ENCODE measurements at regions not wholly inside any gene's neighbourhood (a gene's known extent, or its start where the extent isn't known, plus 50 kb on each side); places are given as distances from the start of the nearest gene placed in this dataset.

DNA sequence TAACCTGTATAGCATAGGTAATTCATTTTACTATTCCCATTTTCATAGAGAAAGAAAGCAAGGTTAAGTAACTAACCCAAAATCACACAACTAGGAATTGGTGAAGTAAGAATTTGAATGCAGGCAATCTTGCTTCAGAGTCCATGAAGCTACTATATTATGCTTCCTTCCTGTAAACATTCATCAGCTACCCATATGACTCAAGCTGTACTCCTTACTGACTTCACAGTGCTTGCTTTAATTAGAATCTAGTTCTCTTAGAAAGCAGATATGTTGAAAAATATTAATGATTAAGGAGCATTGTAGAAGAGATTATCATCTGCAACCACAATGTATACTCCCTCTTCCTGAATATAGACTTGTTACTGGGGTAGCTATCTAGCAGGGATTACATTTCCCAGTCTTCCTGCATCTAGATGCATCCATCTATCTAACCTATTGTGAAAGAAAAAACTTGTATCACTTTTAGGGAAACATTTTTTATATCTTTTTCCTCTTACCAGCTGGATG is 961.6 kb upstream of the CHAC2 start:
- DNase-seq: no peak

DNA sequence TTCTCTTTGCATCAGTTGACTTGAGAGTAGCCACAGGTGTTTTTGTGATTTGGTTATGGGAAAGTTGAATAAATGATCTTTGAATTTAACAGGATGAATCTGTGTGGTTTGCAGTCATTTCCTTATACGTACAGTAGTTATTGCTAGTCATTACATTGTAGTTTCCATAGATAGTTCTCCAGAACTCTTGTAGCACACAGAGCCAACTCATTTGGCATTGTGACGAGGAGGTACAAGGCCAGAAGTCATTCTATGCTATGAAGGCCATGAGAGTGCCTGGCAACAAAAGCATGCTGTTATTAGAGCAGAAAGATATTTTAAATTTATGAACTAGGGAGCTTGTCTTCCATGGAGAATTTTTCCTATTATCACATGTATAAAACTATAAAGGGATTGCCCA is 973.0 kb upstream of the CHAC2 start:
- no peak for DNase-seq

DNA sequence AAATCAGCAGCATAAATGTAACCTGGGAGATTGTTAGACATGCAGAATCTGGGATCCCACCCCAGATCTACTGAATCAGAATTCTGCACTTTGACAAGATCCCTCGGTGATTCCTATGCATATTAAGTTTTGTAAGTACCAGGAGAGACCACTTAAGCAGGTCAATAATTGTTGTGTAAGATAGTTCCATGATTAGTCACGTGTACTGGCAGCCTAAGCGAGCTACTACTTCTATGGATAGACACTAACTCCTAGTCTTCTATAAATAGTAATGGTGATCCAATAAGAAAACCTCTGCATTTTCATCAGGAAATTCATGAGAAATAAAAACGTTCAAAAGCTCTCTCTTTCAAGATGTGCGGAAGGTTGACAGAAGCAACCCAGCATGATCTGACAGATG is 988.2 kb upstream of the CHAC2 start:
- DNase-seq: no peak

DNA sequence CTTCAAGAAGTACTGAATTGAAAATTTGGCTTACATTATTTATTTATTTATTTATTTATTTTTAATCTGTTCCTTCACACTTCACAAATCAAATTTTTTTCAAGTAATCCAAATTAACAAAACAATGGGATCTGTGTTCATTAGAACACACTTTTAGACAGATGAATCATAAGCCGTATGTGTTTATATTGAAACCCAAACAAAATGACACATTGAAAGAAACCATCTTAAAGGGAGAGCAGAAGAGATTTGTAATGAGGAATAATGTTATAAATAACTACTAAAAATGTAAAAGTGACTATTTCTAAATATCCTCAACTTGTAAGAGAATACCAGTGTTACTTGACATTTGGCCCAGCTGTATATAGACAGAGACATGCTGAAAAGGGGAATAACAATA is 991.0 kb upstream of the CHAC2 start:
- no peak for DNase-seq

DNA sequence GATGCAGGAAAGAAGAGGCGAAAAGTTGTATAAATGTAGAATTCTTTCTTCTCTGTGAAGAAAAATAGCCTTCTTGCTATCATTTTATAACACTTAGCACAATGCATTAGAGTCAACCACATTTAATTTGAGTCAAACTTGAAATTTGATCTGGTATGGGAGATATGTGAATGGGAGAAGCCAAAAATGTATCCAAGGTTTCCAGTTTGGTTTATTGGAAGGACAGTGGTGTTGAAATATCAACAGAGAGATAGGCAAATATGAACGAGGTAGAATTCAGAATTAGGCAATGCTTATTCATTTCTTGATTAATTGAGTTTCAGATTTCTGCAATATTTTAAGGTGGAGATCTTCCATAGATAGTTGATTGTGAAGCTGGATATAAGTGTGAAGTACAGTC is 991.9 kb upstream of the CHAC2 start:
- no peak for DNase-seq

DNA sequence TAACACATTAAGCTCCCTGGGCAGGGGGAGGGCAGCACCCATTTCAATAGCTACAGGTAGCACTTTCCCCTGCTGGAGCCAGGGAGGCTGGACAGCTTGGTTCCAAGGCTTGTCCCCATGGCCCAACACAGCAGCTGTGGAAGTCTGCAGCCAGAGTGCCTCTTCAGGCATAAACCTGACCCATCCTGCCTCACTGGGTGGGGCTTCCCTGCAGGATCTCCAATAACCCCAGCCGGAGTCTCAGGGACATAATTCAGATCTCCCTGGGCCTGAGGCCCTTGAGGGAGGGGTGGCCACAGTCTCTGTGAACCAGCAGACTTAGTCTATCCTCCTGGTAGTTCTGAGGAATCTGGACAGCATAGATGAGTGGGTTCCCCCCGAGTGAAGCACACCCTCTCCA is 1001.9 kb upstream of the CHAC2 start:
- DNase-seq: no peak

DNA sequence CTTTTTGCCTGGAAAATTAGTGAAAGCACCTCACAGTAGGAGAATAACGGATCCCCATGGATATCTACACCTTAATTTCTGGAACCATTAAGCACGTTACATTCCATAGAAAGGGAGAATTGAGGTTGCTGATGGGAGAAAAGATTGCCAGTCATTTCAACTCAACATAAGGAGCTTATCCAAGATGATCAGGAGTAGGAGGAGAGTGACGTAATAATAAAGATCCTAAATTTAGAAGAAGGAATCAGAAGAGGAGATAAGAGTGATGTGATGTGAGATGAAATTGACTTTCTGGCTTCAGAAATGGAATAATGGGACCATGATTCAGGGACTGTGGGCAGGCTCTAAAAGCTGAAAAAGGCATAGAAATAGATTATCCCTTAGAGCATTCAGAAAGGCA is 1017.8 kb upstream of the CHAC2 start:
- DNase-seq: no peak

DNA sequence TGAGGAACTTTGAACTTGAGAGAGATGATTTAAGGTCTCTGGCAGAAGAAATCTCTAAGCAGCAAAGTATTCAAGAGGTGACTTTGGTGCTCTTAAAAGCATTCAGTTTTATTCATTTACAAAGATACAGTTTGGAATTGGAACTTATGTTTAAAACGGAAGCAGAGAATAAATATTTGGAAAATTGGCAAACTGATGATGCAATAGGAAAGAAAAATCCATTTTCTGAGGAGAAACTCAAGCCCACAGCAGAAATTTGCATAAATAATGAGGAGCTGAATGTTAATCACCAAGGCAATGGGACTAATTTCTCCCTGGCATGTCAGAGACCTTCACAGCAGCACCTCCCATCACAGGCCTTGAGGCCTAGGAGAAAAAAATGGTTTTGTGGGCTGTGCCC is 1022.5 kb upstream of the CHAC2 start:
- DNase-seq: no peak

DNA sequence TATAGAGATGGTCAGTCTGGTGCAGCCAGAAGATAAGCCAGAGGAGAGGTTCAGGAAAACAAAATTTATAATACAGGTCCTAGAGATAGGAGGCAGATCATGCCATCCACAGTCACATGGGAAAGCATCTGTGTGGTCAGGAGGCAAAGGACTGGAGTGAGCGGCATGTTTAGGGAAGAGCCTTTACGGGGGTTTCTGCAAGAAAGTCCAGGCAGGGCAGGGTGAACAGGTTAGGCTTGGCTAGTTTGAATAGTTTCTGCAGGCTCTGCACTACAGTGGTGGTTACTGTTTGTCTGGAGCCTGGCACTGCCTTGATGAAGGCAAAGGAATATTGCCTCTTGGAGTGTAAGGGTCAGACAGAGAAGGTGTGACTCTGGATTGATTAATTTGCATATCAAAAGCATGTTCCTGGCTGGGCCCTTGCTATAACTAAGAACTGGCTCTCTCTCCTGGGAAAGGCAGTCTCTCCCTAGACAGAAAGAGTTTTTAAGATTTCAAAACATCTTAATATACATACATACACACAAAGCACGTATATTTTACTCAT is 1034.7 kb upstream of the CHAC2 start:
- no peak for DNase-seq

DNA sequence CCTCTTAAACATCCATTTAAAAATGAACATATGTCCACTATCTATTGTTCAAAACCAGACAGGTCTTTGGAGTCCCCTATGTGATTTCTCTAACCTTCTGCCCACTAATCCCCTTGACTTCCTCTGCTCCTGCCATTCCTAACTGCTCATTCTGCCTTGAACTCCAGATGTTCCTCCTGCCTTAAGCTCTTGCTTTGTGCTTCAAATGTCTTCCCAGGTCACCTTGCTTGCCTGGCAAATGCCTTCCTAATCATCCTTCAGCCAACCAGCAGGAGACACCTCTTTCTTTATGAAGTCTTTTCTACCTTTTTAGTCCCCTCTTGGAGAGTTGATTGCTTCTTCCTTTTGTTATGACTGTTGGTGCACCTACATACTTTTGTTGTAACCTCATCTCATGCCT is 1043.0 kb upstream of the CHAC2 start:
- DNase-seq: no peak

DNA sequence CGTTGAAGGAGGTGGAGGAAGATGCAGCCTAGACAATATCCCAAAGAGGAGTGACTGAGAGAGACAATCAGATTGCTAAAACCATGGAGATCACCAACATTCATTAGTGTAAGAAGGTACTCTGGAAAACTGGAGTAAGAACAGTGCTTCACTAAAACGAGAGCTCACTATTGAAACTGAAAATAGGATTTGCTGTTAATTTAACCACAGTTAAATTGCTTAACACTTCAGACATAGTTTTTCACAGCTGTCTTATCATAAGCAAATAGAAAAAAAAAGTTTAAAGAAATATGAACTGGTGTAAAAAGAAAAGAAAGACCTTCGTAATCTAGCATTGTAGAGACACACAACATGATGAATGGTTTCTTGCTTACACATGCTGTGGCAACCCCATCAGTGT is 1049.8 kb upstream of the CHAC2 start:
- DNase-seq: no peak

DNA sequence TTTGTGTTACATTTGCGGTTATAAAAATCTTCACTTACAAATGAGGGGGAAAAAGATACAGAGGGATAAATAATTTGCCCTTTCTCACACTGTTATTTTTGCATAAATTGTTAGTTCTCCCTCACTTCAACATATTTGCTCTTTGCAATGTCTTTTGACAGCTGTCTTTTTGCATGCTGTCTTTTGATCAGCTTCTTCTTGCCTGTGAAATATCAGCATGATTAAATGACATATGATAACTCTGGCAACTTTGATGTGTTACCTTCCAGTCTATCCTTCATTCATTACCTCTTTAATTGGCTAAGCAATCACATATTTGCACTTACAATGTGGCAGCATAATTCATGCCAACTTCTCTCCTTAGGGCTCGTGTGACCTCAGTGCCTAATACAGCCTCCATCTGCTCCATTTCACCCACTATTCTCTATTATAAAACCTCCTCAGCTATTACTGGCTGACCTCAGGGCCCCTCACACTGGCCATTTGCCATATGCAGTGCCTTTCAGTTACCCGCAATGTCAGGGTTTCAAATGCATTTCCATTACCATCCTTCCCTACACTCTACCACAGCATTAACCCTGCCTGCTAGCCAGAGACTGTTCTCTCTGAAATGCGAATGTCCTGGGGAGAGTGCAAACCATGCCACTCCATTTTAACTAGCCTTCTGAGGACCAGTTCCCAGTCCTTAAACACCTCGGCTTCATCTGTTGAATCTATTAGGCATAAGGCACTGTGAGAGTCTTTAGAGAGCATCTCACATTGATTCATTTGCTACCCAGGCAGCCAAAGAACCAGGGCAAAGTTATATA is 1056.6 kb upstream of the CHAC2 start:
- DNase-seq: no peak

DNA sequence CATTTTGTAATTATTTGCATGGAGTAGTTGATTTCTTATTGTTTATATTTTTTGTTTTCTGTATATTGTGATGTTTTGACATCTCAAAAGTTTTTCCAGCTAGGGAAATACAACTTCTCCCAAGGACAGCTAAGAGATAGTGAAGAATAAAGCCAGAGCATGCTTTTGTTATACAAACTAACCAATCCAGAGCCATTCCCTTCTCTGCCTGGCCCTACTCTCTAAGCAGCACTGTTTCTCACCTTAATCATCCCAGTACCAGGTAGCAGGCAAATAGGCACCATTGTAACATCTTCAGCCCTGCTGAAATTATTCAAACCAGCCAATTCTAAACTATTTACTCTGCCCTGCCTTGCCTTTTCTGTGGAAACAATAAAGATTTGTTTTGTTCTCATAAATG is 1063.4 kb upstream of the CHAC2 start:
- no peak for DNase-seq

DNA sequence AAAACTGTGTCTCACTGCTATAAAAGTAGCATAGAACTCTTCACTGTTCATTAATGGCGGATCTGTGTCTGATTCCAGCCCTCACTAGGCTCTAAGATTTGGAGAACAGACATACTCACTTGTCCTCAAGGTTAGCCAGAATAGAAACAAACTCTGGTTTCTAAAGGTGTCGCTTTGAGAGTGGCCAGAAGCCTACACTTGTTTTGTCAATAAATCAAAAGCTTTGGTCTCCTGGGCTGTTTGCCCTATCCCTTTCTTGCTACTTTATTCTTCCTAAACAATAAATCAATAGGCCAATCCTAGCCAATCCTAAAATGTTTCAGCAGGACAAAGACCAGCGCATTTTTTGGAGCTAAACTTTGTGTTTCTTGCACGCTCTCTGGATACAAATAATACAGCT is 1064.6 kb upstream of the CHAC2 start:
- no peak for DNase-seq

DNA sequence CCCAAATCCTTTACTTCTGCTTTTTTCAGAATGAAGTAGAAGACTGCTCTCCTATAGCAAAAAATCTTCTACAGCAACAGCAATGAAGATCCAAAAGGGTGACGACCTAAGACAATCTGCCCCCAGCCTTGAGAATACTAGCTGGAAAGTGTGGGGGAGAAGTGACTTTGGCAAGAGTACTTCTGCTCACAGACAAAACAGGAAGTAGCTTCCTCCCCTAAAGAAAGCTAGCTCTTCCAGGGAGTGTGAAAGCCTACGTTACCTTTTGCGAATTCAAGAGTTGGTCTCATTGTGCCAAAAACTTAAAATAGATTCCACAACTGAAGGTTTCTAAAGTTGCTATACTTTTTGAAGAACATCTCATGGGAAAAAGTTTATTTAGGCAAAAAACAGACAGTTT is 1069.2 kb upstream of the CHAC2 start:
- no peak for DNase-seq

DNA sequence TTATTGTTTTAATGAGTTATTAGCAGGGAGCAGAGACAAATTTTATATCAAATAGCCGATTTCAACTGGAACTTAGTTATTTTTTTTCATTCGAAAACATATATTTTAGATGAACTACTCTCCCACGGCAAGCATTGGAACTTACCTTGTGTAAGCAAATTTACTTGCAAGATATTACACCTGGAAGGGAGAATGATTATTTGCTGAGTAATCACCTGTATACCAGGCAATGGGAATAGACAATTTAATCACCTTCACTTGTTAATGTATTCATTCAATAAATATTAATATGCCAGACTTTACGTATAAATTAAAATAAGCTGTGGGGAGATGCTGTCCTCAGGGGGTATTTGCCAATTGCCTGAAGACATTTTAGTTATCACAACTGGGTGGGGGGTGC is 1069.9 kb upstream of the CHAC2 start:
- DNase-seq: no peak

DNA sequence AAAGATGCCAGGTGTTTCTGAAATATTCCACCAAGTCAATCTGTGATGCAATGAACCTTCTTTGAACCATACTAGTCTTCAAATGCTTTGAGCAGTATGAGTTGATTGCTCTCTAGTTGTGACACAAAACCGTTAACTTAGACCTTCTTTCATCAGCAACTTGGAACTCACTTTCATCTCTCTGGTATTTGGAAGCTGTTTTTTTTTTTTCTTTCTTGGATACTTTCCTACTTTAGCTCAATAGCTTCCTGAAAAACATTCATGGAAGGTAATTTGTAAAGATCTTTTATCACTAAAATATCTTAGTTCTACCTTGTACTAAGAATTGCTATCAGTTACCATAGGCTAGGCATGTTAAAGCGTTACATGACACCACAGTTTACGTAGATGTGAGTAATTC is 1071.9 kb upstream of the CHAC2 start:
- no peak for DNase-seq

DNA sequence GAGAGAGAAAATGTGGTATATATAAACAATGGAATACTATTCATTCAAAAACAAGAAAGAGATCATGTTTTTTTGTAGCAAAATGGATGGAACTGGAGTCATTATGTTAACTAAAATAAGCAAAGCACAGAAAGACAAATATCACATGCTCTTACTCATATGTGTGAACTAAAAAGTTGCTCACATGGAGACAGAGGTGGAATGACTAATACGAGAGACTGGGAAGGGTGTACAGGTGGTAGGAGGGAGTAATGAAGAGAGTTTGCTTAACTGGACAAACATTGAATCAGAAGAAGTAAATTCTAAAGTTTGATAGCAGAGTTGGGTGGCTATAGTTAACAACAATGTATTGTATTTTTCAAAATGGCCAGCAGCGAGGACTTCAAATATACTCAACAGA is 1080.7 kb upstream of the CHAC2 start:
- no peak for DNase-seq

DNA sequence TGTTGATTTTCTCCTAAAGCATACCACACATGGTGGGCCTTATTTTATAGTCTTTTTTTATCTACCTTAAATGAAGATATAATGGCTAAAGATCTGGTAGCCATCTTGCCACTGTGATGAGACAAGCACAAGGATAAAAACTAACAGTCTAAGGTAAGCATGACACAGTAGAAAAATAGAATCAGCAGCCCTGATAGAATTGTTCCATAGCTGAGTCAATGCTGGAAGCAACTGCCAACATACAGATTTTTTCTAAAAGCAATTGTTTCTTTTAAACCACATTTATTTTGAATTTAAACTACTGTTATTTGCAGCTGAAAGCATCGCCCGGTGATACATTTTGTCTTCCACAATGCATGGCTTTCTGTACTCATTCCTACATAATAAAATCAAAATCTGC is 1091.5 kb upstream of the CHAC2 start:
- DNase-seq: no peak

DNA sequence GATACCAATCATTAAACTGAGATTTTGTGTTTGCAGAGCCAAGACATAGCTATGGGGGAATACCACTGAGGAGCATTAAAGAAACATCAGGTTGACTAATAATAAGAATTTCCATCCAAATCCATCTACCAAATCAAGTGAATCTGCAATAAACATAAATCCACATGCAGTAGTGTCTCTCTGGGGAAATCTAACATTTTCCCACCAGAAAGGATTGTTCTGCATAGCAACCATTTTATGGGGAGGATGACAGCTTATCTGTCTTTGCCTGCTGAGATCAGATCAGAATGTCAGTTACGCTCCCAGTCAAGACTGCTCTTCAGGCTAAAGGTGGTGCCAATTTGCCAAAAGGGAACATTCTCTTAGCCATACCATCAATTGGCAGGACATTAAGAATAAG is 1098.9 kb upstream of the CHAC2 start:
- DNase-seq: no peak

DNA sequence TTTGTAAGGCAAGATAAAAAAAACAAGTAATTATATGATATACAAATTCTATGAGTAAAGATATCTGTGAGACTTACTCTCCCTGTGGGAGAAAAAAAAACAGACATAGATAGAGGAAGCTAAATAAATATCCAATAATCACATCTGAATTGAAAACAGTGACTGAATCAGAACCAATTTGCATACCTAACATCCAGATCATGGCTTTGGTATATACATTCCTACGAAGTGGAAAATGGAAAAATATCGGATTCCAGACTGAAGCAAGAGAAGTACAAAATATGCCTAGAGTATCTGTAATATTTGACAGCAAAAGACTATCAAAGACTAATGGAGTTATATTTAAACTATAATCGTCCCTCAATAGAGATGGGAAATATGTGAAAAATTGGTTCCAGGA is 1108.1 kb upstream of the CHAC2 start:
- no peak for DNase-seq

DNA sequence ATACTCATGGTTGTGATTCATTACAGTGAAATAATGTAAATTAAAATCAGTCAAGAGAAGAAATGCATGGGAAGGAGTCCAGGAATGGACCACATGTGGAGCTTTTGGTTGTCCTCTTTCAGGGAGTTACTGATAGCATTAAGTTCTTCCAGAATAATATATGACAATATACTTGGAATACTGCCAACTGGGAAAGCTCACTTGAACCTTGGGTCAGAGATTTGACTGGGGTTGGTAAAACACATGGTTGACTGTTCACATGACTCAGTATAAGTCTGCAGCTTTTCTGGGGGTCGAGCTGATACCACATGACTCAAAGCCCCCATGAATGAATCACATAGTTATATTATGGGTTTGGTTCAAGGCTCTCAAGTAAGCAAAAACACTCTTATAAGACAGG is 1109.0 kb upstream of the CHAC2 start:
- no peak for DNase-seq

DNA sequence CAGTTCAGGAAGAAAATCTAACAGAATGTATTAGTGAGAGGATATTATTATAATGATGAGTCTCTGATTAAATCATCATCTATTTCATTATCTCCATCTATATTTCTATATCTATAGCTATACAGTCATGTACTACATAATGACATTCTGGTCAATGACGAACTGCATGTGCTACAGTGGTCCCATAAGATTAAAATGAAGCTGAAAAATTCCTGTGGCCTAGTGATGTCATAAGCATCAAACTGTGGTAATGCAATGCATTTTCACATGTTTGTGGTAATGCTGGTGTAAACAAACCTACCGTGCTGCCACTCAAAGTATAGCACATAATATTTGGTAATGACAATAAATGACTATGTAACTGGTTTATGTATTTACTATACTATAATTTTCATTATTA is 1127.9 kb upstream of the CHAC2 start:
- no peak for DNase-seq

DNA sequence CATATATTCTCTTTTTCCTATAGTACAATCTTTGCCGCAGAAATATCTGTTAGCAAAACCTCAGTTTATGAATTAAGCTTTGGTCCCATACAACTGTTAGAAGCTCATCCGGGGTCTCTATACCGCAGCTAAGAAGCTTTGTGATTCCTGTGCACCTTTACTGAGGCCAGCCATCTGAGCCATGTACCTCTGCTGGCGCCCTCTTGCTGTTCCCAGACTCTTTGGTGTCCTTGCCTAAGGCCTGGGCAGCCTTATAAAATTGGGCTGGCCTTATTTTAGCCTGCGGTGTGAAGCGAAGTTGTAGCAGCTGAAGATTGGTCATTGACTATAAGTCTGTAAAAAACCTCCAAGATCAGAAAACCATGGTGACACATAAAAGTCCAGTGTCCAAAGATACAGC is 1135.1 kb upstream of the CHAC2 start:
- no peak for DNase-seq

DNA sequence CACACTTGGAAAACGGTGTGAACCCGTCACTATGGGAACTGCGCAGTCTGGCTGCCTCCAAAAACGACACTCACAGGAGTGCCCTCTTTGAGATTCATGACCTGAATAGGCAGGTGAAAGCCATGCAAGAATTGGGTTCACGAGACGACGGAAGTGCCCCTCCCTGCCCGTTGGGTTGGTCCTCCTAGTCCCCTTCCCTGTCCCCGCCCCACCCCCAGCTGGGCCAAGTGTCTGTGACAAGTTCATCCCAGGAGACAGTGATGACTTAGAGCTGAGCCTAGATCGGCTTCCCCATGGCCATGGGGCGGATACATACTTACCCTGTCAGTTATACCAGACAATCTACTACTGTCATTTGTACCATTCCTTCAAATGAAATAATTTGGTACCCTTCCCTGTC is 1137.7 kb upstream of the CHAC2 start:
- DNase-seq: no peak
